Mesendoderm (in vitro differentiated cells): ENCODE measurements at regions not wholly inside any gene's neighbourhood (a gene's known extent, or its start where the extent isn't known, plus 50 kb on each side); places are given as distances from the start of the nearest gene placed in this dataset.

Source experiments
- DNase-seq: peaks from one replicate; pipeline ENCODE4 v3.0.0; 2013
- H2AK5ac ChIP-seq: 2 replicates; pipeline ENCODE4 v1.6.1; 2013; ENCODE audit warnings: low read length, inconsistent platforms
- H2BK120ac ChIP-seq: 2 replicates; pipeline ENCODE4 v1.6.1; 2013; ENCODE audit warnings: low read depth, mild to moderate bottlenecking, low read length, moderate library complexity, mixed read lengths
- H2BK15ac ChIP-seq: replicated peaks from 2 replicates; pipeline ENCODE4 v1.6.1; 2013; ENCODE audit warnings: low read depth, mild to moderate bottlenecking, moderate library complexity
- H2BK5ac ChIP-seq: 2 replicates; pipeline ENCODE4 v1.6.1; 2013; ENCODE audit warnings: low read length, inconsistent platforms
- H3K18ac ChIP-seq: 2 replicates; pipeline ENCODE4 v1.6.1; 2013; ENCODE audit warnings: mild to moderate bottlenecking, low read length, mixed read lengths
- H3K23ac ChIP-seq: one replicate; pipeline ENCODE4 v1.6.1; 2013; ENCODE audit warnings: low read length
- H3K27ac ChIP-seq: 2 replicates; pipeline ENCODE4 v1.5.1; 2013; ENCODE audit warnings: low read depth, mild to moderate bottlenecking, inconsistent platforms, low read length, moderate library complexity
- H3K27me3 ChIP-seq: 2 replicates; pipeline ENCODE4 v1.6.1; 2013; ENCODE audit warnings: low read length, control low read depth, mild to moderate bottlenecking, inconsistent platforms; ENCODE audit not compliant: insufficient read depth, poor library complexity
- H3K36me3 ChIP-seq: 2 replicates; pipeline ENCODE4 v1.6.1; 2013; ENCODE audit warnings: low read length, inconsistent platforms; ENCODE audit not compliant: control insufficient read depth, insufficient read depth
- H3K4ac ChIP-seq: one replicate; pipeline ENCODE4 v1.6.1; 2013; ENCODE audit warnings: low read depth, mild to moderate bottlenecking, low read length, moderate library complexity
- H3K4me1 ChIP-seq: 2 replicates; pipeline ENCODE4 v1.6.1; 2013; ENCODE audit warnings: low read depth, low read length, inconsistent platforms; ENCODE audit not compliant: control insufficient read depth
- H3K4me2 ChIP-seq: 2 replicates; pipeline ENCODE4 v1.6.1; 2013; ENCODE audit warnings: low read length
- H3K4me3 ChIP-seq: 2 replicates; pipeline ENCODE4 v1.5.1; 2013; ENCODE audit warnings: mild to moderate bottlenecking, low read length
- H3K56ac ChIP-seq: one replicate; pipeline ENCODE4 v1.6.1; 2013; ENCODE audit warnings: low read length
- H3K79me1 ChIP-seq: 2 replicates; pipeline ENCODE4 v1.6.1; 2013; ENCODE audit warnings: low read length, inconsistent platforms
- H3K79me2 ChIP-seq: 2 replicates; pipeline ENCODE4 v1.6.1; 2013; ENCODE audit warnings: mild to moderate bottlenecking, low read length; ENCODE audit not compliant: control insufficient read depth, insufficient read depth
- H3K9ac ChIP-seq: 2 replicates; pipeline ENCODE4 v1.6.1; 2013; ENCODE audit warnings: low read length, inconsistent platforms
- H4K5ac ChIP-seq: one replicate; pipeline ENCODE4 v1.6.1; 2013; ENCODE audit warnings: low read length
- H4K8ac ChIP-seq: one replicate; pipeline ENCODE4 v1.6.1; 2013; ENCODE audit warnings: low read depth, mild to moderate bottlenecking, control low read depth, low read length, moderate library complexity
- whole genome bisulfite sequencing: extraction: QIAGEN DNeasy Blood & Tissue Kit; methylation state at CpG from one replicate; pipeline ENCODE4 v1.1.7; 2013; ENCODE audit warnings: low lambda C conversion rate, missing lambda C conversion rate; ENCODE audit not compliant: insufficient coverage; ENCODE audit errors: extremely low coverage; 5-methylcytosine and 5-hydroxymethylcytosine counted together

GRCh38 chr6:138001750-138002349 lies 105.4 kb downstream of the PERP start:
- Histone ChIP-seq H3K4me1 (no peaks in the 10 kb centered on the region), H2BK15ac (no peak overlapping the region), H3K27ac (no peak overlapping the region), H3K79me1 (no peaks in the 10 kb centered on the region), H3K56ac (no peak overlapping the region), H3K4me2 (no peak overlapping the region), H3K9ac (no peak overlapping the region), H2AK5ac (no peak overlapping the region), H4K8ac (no peak overlapping the region), H3K23ac (no peak overlapping the region), H2BK120ac (no peak overlapping the region), H2BK5ac (no peak overlapping the region), H4K5ac (no peak overlapping the region), H3K79me2 (no peaks in the 10 kb centered on the region), H3K18ac (no peak overlapping the region), H3K27me3 (no peaks in the 10 kb centered on the region), H3K4ac (no peak overlapping the region), H3K4me3 (no peak overlapping the region), H3K36me3 (no peaks in the 10 kb centered on the region)
- DNase-seq = peak; percentile 53
- WGBS = no CpG with 5 or more reads among the region's 6 CpGs

GRCh38 chr6:138004430-138005287 lies 102.6 kb downstream of the PERP start:
- Histone ChIP-seq H3K9ac (no peak overlapping the region), H2AK5ac (no peak overlapping the region), H3K4ac (no peak overlapping the region), H3K27ac (no peak overlapping the region), H3K36me3 (no peaks in the 10 kb centered on the region), H3K4me2 (no peak overlapping the region), H4K8ac (no peak overlapping the region), H3K4me1 (peaks cover 2% of the 10 kb centered on the region), H4K5ac (no peak overlapping the region), H3K27me3 (no peaks in the 10 kb centered on the region), H3K56ac (no peak overlapping the region), H3K18ac (no peak overlapping the region), H2BK15ac (no peak overlapping the region), H3K79me2 (no peaks in the 10 kb centered on the region), H3K4me3 (no peak overlapping the region), H3K79me1 (no peaks in the 10 kb centered on the region), H3K23ac (no peak overlapping the region), H2BK120ac (no peak overlapping the region), H2BK5ac (no peak overlapping the region)
- peak; percentile 40 for DNase-seq
- WGBS = no CpG with 5 or more reads among the region's 7 CpGs

- DNase-seq = no peak
- Histone ChIP-seq H2AK5ac (no peak overlapping the region), H3K4me2 (no peak overlapping the region), H4K5ac (no peak overlapping the region), H3K56ac (no peak overlapping the region), H4K8ac (no peak overlapping the region), H2BK5ac (no peak overlapping the region), H3K23ac (no peak overlapping the region), H3K27me3 (no peaks in the 10 kb centered on the region), H2BK15ac (no peak overlapping the region), H3K79me1 (no peaks in the 10 kb centered on the region), H3K36me3 (no peaks in the 10 kb centered on the region), H3K79me2 (no peaks in the 10 kb centered on the region), H3K27ac (no peak overlapping the region), H3K4me3 (no peak overlapping the region), H3K9ac (no peak overlapping the region), H2BK120ac (no peak overlapping the region), H3K4ac (no peak overlapping the region), H3K4me1 (peaks cover 2% of the 10 kb centered on the region), H3K18ac (no peak overlapping the region)
- WGBS = no CpG with 5 or more reads among the region's 5 CpGs
These were observed 101.4 kb downstream of the PERP start for GRCh38 chr6:138005846-138006245.

GRCh38 chr6:138007014-138007472 lies 100.2 kb downstream of the PERP start:
- no peak overlapping the region for H3K4me2 ChIP-seq
- H3K18ac ChIP-seq = no peak overlapping the region
- H4K5ac ChIP-seq = no peak overlapping the region
- no peak overlapping the region for H3K4me3 ChIP-seq
- no peak overlapping the region for H2BK120ac ChIP-seq
- H3K27ac ChIP-seq = no peak overlapping the region
- H3K9ac ChIP-seq = no peak overlapping the region
- H3K79me2 ChIP-seq = no peaks in the 10 kb centered on the region
- peak; percentile 78 for DNase-seq
- no CpG with 5 or more reads among the region's 5 CpGs for WGBS
- no peak overlapping the region for H3K4ac ChIP-seq
- H3K56ac ChIP-seq = peak overlapping the region; percentile 25
- H4K8ac ChIP-seq = no peak overlapping the region
- H3K36me3 ChIP-seq = no peaks in the 10 kb centered on the region
- H3K4me1 ChIP-seq = peaks cover 2% of the 10 kb centered on the region
- peak overlapping the region; percentile 20 for H2BK15ac ChIP-seq
- no peaks in the 10 kb centered on the region for H3K27me3 ChIP-seq
- no peak overlapping the region for H3K23ac ChIP-seq
- no peaks in the 10 kb centered on the region for H3K79me1 ChIP-seq
- no peak overlapping the region for H2BK5ac ChIP-seq
- no peak overlapping the region for H2AK5ac ChIP-seq

DNA sequence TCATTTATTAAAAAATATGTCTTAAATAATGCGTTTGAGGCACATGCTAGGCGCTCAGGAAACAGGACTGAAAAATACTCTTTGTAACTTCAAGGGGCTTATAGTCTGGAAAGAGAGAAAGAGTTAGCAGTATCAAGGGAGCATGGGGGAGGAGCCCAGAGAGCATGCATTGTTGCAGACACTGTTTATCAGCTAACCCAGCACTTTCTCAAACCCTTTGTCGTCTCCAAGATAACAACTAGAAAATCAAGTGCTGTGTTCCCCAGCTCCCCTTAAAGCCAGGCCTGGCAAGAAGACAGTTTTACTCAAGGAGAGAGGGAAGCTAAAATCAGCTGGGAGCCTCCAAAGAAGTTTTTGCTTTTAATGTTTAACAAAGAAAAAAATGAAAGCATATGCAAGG lies 98.4 kb downstream of the PERP start:
- Histone ChIP-seq H2BK120ac (no peak overlapping the region), H3K4me1 (peaks cover 2% of the 10 kb centered on the region), H3K23ac (no peak overlapping the region), H3K79me1 (no peaks in the 10 kb centered on the region), H3K56ac (no peak overlapping the region), H3K18ac (no peak overlapping the region), H3K27me3 (no peaks in the 10 kb centered on the region), H3K36me3 (no peaks in the 10 kb centered on the region), H3K4me2 (no peak overlapping the region), H2BK15ac (no peak overlapping the region), H3K4me3 (no peak overlapping the region), H2AK5ac (no peak overlapping the region), H3K4ac (no peak overlapping the region), H3K79me2 (no peaks in the 10 kb centered on the region), H2BK5ac (no peak overlapping the region), H4K5ac (no peak overlapping the region), H3K27ac (no peak overlapping the region), H4K8ac (no peak overlapping the region), H3K9ac (no peak overlapping the region)
- no CpG with 5 or more reads among the region's 3 CpGs for WGBS
- peak; percentile 75 for DNase-seq
